A673 (cell line): ENCODE measurements at regions not wholly inside any gene's neighbourhood (a gene's known extent, or its start where the extent isn't known, plus 50 kb on each side); places are given as distances from the start of the nearest gene placed in this dataset.

Experiments used
- BruUV-seq: library from RNA; stranded (reverse); fragments of 400-500 nt; replicated peaks from 2 replicates; lab custom pipeline; 2021; lab: Mats Ljungman, UMichigan
- CTCF ChIA-PET: fragments of 300-600 bp; sonication (Branson Sonifier 250); formaldehyde crosslinking; loops from one replicate; lab custom pipeline; 2022; ENCODE audit warnings: antibody characterized with exemption; lab: Charles Lee
- POLR2A ChIA-PET: fragments of 300-600 bp; sonication (Branson Sonifier 250); formaldehyde crosslinking; loops from one replicate; lab custom pipeline; 2022; ENCODE audit warnings: antibody characterized with exemption; ENCODE audit not compliant: low non-redundant PET; lab: Charles Lee
- DNase-seq: peaks from one replicate; pipeline ENCODE4 v3.0.0-alpha.2; 2015; ENCODE audit warnings: low spot score
- H3K27ac ChIP-seq: fragments of 200-600 bp; sonication (generic); 2 replicates; pipeline ENCODE4 v1.5.1; 2016; ENCODE audit warnings: mixed run types, low read depth, mild to moderate bottlenecking, mixed read lengths, antibody characterized with exemption, low read length; ENCODE audit not compliant: poor library complexity, severe bottlenecking
- H3K27me3 ChIP-seq: fragments of 200-600 bp; sonication (generic); replicated peaks from 2 replicates; pipeline ENCODE4 v1.6.1; 2017; ENCODE audit warnings: mixed run types, low read depth, mild to moderate bottlenecking, mixed read lengths, antibody characterized with exemption, low read length; ENCODE audit not compliant: insufficient read depth, poor library complexity
- H3K36me3 ChIP-seq: fragments of 200-600 bp; sonication (generic); 2 replicates; pipeline ENCODE4 v1.6.1; 2016; ENCODE audit warnings: mixed run types, mild to moderate bottlenecking, mixed read lengths, antibody characterized with exemption, low read length; ENCODE audit not compliant: insufficient read depth, poor library complexity, severe bottlenecking
- H3K4me1 ChIP-seq: fragments of 200-600 bp; sonication (generic); 2 replicates; pipeline ENCODE4 v1.6.1; 2017; ENCODE audit warnings: mixed run types, mild to moderate bottlenecking, mixed read lengths, antibody characterized with exemption, low read length; ENCODE audit not compliant: insufficient read depth, poor library complexity, severe bottlenecking
- H3K4me3 ChIP-seq: fragments of 200-600 bp; sonication (generic); 2 replicates; pipeline ENCODE4 v1.5.1; 2016; ENCODE audit warnings: low read depth, mixed run types, mild to moderate bottlenecking, mixed read lengths, low read length; ENCODE audit not compliant: poor library complexity, severe bottlenecking
- H3K9me3 ChIP-seq: fragments of 200-600 bp; sonication (generic); 2 replicates; pipeline ENCODE4 v1.6.1; 2016; ENCODE audit warnings: mixed run types, low read depth, mild to moderate bottlenecking, mixed read lengths, antibody characterized with exemption, low read length; ENCODE audit not compliant: poor library complexity, severe bottlenecking
- CTCF ChIP-seq: fragments of 300-800, 200-600 bp; sonication (generic); conservative IDR thresholded peaks from 2 replicates; pipeline ENCODE4 v1.5.1; 2017; ENCODE audit warnings: low read depth, mild to moderate bottlenecking, antibody characterized with exemption, low read length, moderate library complexity, mixed read lengths
- EZH2 ChIP-seq: fragments of 200-600 bp; sonication (generic); IDR thresholded peaks from 2 replicates; pipeline ENCODE4 v1.6.1; 2017; ENCODE audit warnings: borderline replicate concordance, low read depth, mild to moderate bottlenecking, mixed read lengths, antibody characterized with exemption, low read length; ENCODE audit not compliant: poor library complexity, severe bottlenecking
- intact Hi-C: fragments of 100-400 bp; cut with micrococcal nuclease; formaldehyde crosslinking; loops from one replicate; pipeline ENCODE4 v1.10.0; 2022; ENCODE audit not compliant: unreplicated experiment

- H3K4me1 ChIP-seq, result peaks cover 4% of the 10 kb centered on the region
- no peaks in the 10 kb centered on the region for H3K36me3 ChIP-seq
- peaks cover 59% of the 10 kb centered on the region for H3K9me3 ChIP-seq
- no peak overlapping the region for H3K27ac ChIP-seq
- no peaks in the 10 kb centered on the region for H3K27me3 ChIP-seq
- TF ChIP-seq CTCF (no peak), EZH2 (no peak)
- CTCF ChIA-PET, result no interaction called here
- intact Hi-C loops, result no loop called here
- no TSS peak for BruUV-seq
- peak; percentile 18 for DNase-seq
- POLR2A ChIA-PET, result no interaction called here
- no peak overlapping the region for H3K4me3 ChIP-seq
Observed at GRCh38 chr4:116015062-116015461, 901.6 kb upstream of the NDST4 start.

GRCh38 chr4:116010923-116011322 is 897.5 kb upstream of the NDST4 start:
- H3K27me3 ChIP-seq, result no peaks in the 10 kb centered on the region
- no peak overlapping the region for H3K4me3 ChIP-seq
- BruUV-seq, result no TSS peak
- peak overlapping the region; percentile 29 for H3K27ac ChIP-seq
- ChIA-PET CTCF (no interaction called here), POLR2A (no interaction called here)
- no peak for DNase-seq
- H3K4me1 ChIP-seq, result peaks cover 4% of the 10 kb centered on the region
- peaks cover 35% of the 10 kb centered on the region for H3K9me3 ChIP-seq
- intact Hi-C loops, result no loop called here
- TF ChIP-seq CTCF, result no peak
- TF ChIP-seq EZH2, result no peak
- no peaks in the 10 kb centered on the region for H3K36me3 ChIP-seq

- H3K4me3 ChIP-seq, result no peak overlapping the region
- no peaks in the 10 kb centered on the region for H3K36me3 ChIP-seq
- H3K4me1 ChIP-seq, result peaks cover 9% of the 10 kb centered on the region
- TF ChIP-seq EZH2 (no peak), CTCF (no peak)
- intact Hi-C loops, result no loop called here
- BruUV-seq, result no TSS peak
- no peaks in the 10 kb centered on the region for H3K9me3 ChIP-seq
- H3K27ac ChIP-seq, result peak overlapping the region; percentile 73
- CTCF ChIA-PET, result no interaction called here
- POLR2A ChIA-PET, result no interaction called here
- no peak for DNase-seq
- H3K27me3 ChIP-seq, result no peaks in the 10 kb centered on the region
Observed at GRCh38 chr4:116005806-116006088, 892.3 kb upstream of the NDST4 start.
